Tibial nerve (tissue), 4 donors: ENCODE measurements at regions not wholly inside any gene's neighbourhood (a gene's known extent, or its start where the extent isn't known, plus 50 kb on each side); places are given as distances from the start of the nearest gene placed in this dataset.
"Not testable (repeated sequence)": the region's sequence is repeated elsewhere in the genome, so short reads cannot be mapped to it uniquely, and the experiment has no call there.

Experiments
- DNase-seq, 2 donors: peaks; one replicate each; pipeline ENCODE4 v3.0.0-alpha.2; 2019; ENCODE audit warnings: low spot score in 2 of 2
- H3K27ac ChIP-seq, 4 donors: fragments of 200-600 bp; sonication (generic) in 3 of 4; one replicate each; pipeline ENCODE4 v1.5.1; 2017 to 2019; ENCODE audit warnings: mild to moderate bottlenecking in 1 of 4
- H3K27me3 ChIP-seq, 2 donors: fragments of 200-600 bp; sonication (generic) in 1 of 2; one replicate each; pipeline versions ENCODE4 v1.5.1 to v1.6.0; 2017 to 2019
- H3K36me3 ChIP-seq, 3 donors: fragments of 200-600 bp; sonication (generic); one replicate each; pipeline ENCODE4 v1.5.1; 2018 to 2019
- H3K4me1 ChIP-seq, 4 donors: fragments of 200-600 bp; sonication (generic) in 3 of 4; one replicate each; pipeline ENCODE4 v1.5.1; 2017 to 2019
- H3K4me3 ChIP-seq, 4 donors: fragments of 200-600 bp; sonication (generic) in 3 of 4; one replicate each; pipeline ENCODE4 v1.5.1; 2017 to 2019; ENCODE audit warnings: mild to moderate bottlenecking in 1 of 4, moderate library complexity in 1 of 4
- H3K9me3 ChIP-seq, 4 donors: fragments of 200-600 bp; sonication (generic) in 3 of 4; one replicate each; pipeline ENCODE4 v1.5.1; 2017 to 2019
- CTCF ChIP-seq, 5 experiments: fragments of 200-600 bp in 3 of 5; fragments of 450-650 bp in 2 of 5; sonication (generic) in 3 of 5; IDR thresholded peaks; one replicate each; pipeline ENCODE4 v1.5.1; 2016 to 2019; ENCODE audit warnings: antibody characterized with exemption in 5 of 5, mild to moderate bottlenecking in 3 of 5, moderate library complexity in 2 of 5
- EP300 ChIP-seq, 2 donors: sonication (generic); formaldehyde crosslinking; IDR thresholded peaks; one replicate each; pipeline ENCODE4 v1.6.1; 2017; ENCODE audit warnings: antibody characterized with exemption in 2 of 2, mild to moderate bottlenecking in 1 of 2
- POLR2A ChIP-seq, 2 donors: fragments of 450-650 bp; IDR thresholded peaks; one replicate each; pipeline ENCODE4 v1.6.1; 2017; ENCODE audit warnings: antibody characterized with exemption in 2 of 2, mild to moderate bottlenecking in 2 of 2, moderate library complexity in 2 of 2
- WGBS, 2 donors: methylation state at CpG; one replicate each; pipeline ENCODE4 v1.1.5; 2018; 5-methylcytosine and 5-hydroxymethylcytosine counted together

GRCh38 chr17:21545064-21545463, 147.3 kb upstream of the KCNJ18 start:
- Histone ChIP-seq H3K27me3 (no peaks in the 10 kb centered on the region), H3K36me3 (peaks cover 0 to 21% (median 0%) of the 10 kb centered on the region in 3 donors), H3K4me1 (peaks cover 0 to 25% (median 8%) of the 10 kb centered on the region in 4 donors), H3K27ac (no peak overlapping the region), H3K9me3 (no peaks in the 10 kb centered on the region), H3K4me3 (no peak overlapping the region)
- no peak for DNase-seq
- 76 to 79% methylated on average over 3 of the region's 3 CpGs for WGBS, 2 donors
- TF ChIP-seq EP300 (IDR thresholded peaks at IDR 0.05): no peak
- TF ChIP-seq CTCF (IDR thresholded peaks at IDR 0.05): no peak
- TF ChIP-seq POLR2A (IDR thresholded peaks at IDR 0.05): no peak

DNA sequence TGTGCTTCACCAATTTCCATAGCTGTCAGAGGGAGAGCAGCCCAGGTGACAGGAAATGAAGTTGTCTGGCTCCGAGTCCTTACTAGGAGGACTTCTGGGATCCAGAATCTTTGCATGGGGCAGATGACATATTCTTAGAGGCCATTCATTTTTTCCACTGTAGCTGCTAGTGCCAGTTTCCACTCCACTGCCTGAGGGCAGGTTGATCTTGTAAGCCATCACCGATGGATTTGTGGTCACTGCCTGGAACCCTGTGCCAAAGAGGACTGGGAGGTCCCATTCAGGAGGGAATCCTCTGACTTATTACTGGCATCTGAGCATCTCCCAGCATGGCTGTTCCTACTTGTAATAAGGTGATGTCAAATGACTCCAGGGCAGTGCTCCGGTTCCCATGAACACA, 144.1 kb upstream of the KCNJ18 start:
- 89 to 97% methylated on average over 3 of the region's 3 CpGs for WGBS, 2 donors
- DNase-seq: no peak
- H3K27ac ChIP-seq: no peak overlapping the region
- TF ChIP-seq CTCF (IDR thresholded peaks at IDR 0.05) (no peak), EP300 (IDR thresholded peaks at IDR 0.05) (no peak), POLR2A (IDR thresholded peaks at IDR 0.05) (no peak)
- no peak overlapping the region for H3K4me3 ChIP-seq
- H3K4me1 ChIP-seq: peaks cover 0 to 41% (median 15%) of the 10 kb centered on the region in 4 donors
- no peaks in the 10 kb centered on the region for H3K27me3 ChIP-seq
- peaks cover 0 to 17% (median 0%) of the 10 kb centered on the region in 3 donors for H3K36me3 ChIP-seq
- no peaks in the 10 kb centered on the region for H3K9me3 ChIP-seq

GRCh38 chr17:21549107-21549687, 143.1 kb upstream of the KCNJ18 start:
- Histone ChIP-seq H3K27me3 (no peaks in the 10 kb centered on the region), H3K4me1 (peaks cover 0 to 41% (median 15%) of the 10 kb centered on the region in 4 donors), H3K36me3 (peaks cover 0 to 14% (median 0%) of the 10 kb centered on the region in 3 donors), H3K27ac (no peak overlapping the region), H3K4me3 (no peak overlapping the region), H3K9me3 (no peaks in the 10 kb centered on the region)
- 74 to 85% methylated on average over 1 of the region's 1 CpG for whole genome bisulfite sequencing, 2 donors
- no peak for DNase-seq
- no peak for TF ChIP-seq EP300 (IDR thresholded peaks at IDR 0.05)
- no peak for TF ChIP-seq CTCF (IDR thresholded peaks at IDR 0.05)
- no peak for TF ChIP-seq POLR2A (IDR thresholded peaks at IDR 0.05)

GRCh38 chr17:21550031-21550430, 142.3 kb upstream of the KCNJ18 start:
- H3K4me3 ChIP-seq, DNase-seq: not testable (repeated sequence)
- WGBS, 2 donors: 97% methylated on average over 3 of the region's 3 CpGs

GRCh38 chr17:21551081-21551881, 141.0 kb upstream of the KCNJ18 start:
- WGBS, 2 donors: 1 to 5% methylated on average over 18 to 64 of the region's 75 CpGs

More at GRCh38 chr17:21550031-21550430, 142.3 kb upstream of the KCNJ18 start:
- H3K4me1 ChIP-seq: peaks cover 0 to 41% (median 15%) of the 10 kb centered on the region in 4 donors
- H3K27me3 ChIP-seq, H3K9me3 ChIP-seq, H3K36me3 ChIP-seq, H3K27ac ChIP-seq: not testable (repeated sequence)

DNA sequence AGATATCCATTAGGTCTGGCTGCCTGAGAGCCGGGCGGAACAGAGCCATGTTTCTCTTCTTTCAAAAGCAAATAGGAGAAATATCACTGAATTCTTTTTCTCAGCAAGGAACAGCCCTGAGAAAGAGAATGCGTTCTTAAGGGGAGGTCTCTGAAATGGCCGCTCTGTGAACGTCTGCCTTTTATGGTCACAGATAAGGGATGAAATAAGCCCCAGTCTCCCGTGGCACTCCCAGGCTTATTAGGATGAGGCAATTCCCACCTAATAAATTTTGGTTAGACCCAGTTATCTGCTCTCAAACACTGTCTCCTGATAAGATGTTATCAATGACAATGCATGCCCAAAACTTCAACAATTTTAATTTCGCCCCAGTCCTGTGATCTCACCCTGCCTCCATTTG, 133.4 kb upstream of the KCNJ18 start:
- peaks cover 0 to 21% (median 0%) of the 10 kb centered on the region in 4 donors for H3K9me3 ChIP-seq
- not testable (repeated sequence) for DNase-seq, H3K36me3 ChIP-seq, H3K4me3 ChIP-seq, H3K4me1 ChIP-seq, H3K27me3 ChIP-seq, H3K27ac ChIP-seq
- WGBS, 2 donors: 87 to 92% methylated on average over 7 of the region's 7 CpGs

More at GRCh38 chr17:21551081-21551881, 141.0 kb upstream of the KCNJ18 start:
- Histone ChIP-seq H3K9me3 (peaks cover 0 to 5% (median 0%) of the 10 kb centered on the region in 4 donors), H3K4me1 (peaks cover 0 to 41% (median 15%) of the 10 kb centered on the region in 4 donors), H3K27me3 (no peaks in the 10 kb centered on the region), H3K4me3 (peak overlapping the region; percentile 62 to 81 (median 70)), H3K36me3 (no peaks in the 10 kb centered on the region), H3K27ac (peak overlapping the region; percentile 72 to 94 (median 79))
- TF ChIP-seq EP300 (IDR thresholded peaks at IDR 0.05) (peak in 1 of 2 donors; percentile 78), CTCF (IDR thresholded peaks at IDR 0.05) (peak in 1 of 5 experiments; percentile 12), POLR2A (IDR thresholded peaks at IDR 0.05) (peak; percentile 48 to 73)
- peak; percentile 62 to 74 for DNase-seq
